NCI-H774 (cell line): ENCODE measurements at regions not wholly inside any gene's neighbourhood (a gene's known extent, or its start where the extent isn't known, plus 50 kb on each side); places are given as distances from the start of the nearest gene placed in this dataset.

Experiments
- DNase-seq: peaks from one replicate; lab custom pipeline; 2025; lab: John Stamatoyannopoulos, UW

- no peak for DNase-seq
Measured at GRCh38 chr2:42957861-42958301, 165.5 kb upstream of the HAAO start.

- DNase-seq, result no peak
Measured at GRCh38 chr2:42957109-42957860, 164.9 kb upstream of the HAAO start.

- DNase-seq, result no peak
Measured at GRCh38 chr2:42954227-42954962, 162.0 kb upstream of the HAAO start.

- DNase-seq, result peak; percentile 64
Measured at GRCh38 chr2:42953216-42953615, 160.8 kb upstream of the HAAO start.

GRCh38 chr2:42951263-42951938, 159.0 kb upstream of the HAAO start:
- no peak for DNase-seq

GRCh38 chr2:42949125-42949524, 156.7 kb upstream of the HAAO start:
- no peak for DNase-seq

- no peak for DNase-seq
Measured at GRCh38 chr2:42947809-42948600, 155.6 kb upstream of the HAAO start.

GRCh38 chr2:42944779-42945415, 152.5 kb upstream of the HAAO start:
- DNase-seq, result no peak

- DNase-seq, result no peak
Measured at GRCh38 chr2:42942990-42943493, 150.7 kb upstream of the HAAO start.

- DNase-seq, result no peak
Measured at GRCh38 chr2:42942214-42942989, 150.0 kb upstream of the HAAO start.

- DNase-seq, result no peak
Measured at GRCh38 chr2:42941633-42942176, 149.3 kb upstream of the HAAO start.

GRCh38 chr2:42939411-42940206, 147.2 kb upstream of the HAAO start:
- no peak for DNase-seq

GRCh38 chr2:42938671-42939370, 146.4 kb upstream of the HAAO start:
- DNase-seq, result no peak

GRCh38 chr2:42937171-42937875, 144.9 kb upstream of the HAAO start:
- no peak for DNase-seq

GRCh38 chr2:42935692-42936671, 143.6 kb upstream of the HAAO start:
- DNase-seq, result no peak

- no peak for DNase-seq
Measured at GRCh38 chr2:42934580-42935186, 142.3 kb upstream of the HAAO start.
